CD8-positive, alpha-beta memory T cell (primary cell): ENCODE measurements at regions not wholly inside any gene's neighbourhood (a gene's known extent, or its start where the extent isn't known, plus 50 kb on each side); places are given as distances from the start of the nearest gene placed in this dataset.

ENCODE experiments used
- CTCF ChIA-PET: fragments of 350-600 bp; sonication (Branson Sonifier 250); formaldehyde crosslinking; loops from one replicate; lab custom pipeline; 2021; ENCODE audit warnings: antibody characterized with exemption; lab: Charles Lee
- POLR2A ChIA-PET: fragments of 350-600 bp; sonication (Branson Sonifier 250); formaldehyde crosslinking; loops from one replicate; lab custom pipeline; 2021; ENCODE audit warnings: antibody characterized with exemption; lab: Charles Lee
- DNase-seq, 5 donors: peaks; one replicate each; pipeline versions ENCODE4 v3.0.0 to v3.0.0-alpha.2; 2020 to 2022; ENCODE audit warnings: mixed read lengths in 1 of 5
- H3K27ac ChIP-seq: one replicate; pipeline ENCODE4 v1.7.0; 2013; ENCODE audit warnings: low read depth, mild to moderate bottlenecking, low read length, moderate library complexity
- H3K27me3 ChIP-seq: 2 replicates; pipeline ENCODE4 v1.7.0; 2013; ENCODE audit warnings: low read length, mild to moderate bottlenecking; ENCODE audit not compliant: insufficient read depth, poor library complexity, severe bottlenecking
- H3K36me3 ChIP-seq: 2 replicates; pipeline ENCODE4 v1.7.0; 2013; ENCODE audit warnings: mild to moderate bottlenecking, low read length, moderate library complexity; ENCODE audit not compliant: insufficient read depth
- H3K4me1 ChIP-seq: 2 replicates; pipeline ENCODE4 v1.7.0; 2013; ENCODE audit warnings: mild to moderate bottlenecking, low read length, moderate library complexity; ENCODE audit not compliant: insufficient read depth
- H3K4me3 ChIP-seq: 2 replicates; pipeline ENCODE4 v1.7.0; 2013; ENCODE audit warnings: mild to moderate bottlenecking, low read length
- H3K9me3 ChIP-seq: 2 replicates; pipeline ENCODE4 v1.7.0; 2013; ENCODE audit warnings: mild to moderate bottlenecking, low read length
- H3K27ac Mint-ChIP-seq, 8 donors: one replicate each; pipeline ENCODE4 v1.8.0; 2020 to 2021; ENCODE audit warnings: mixed read lengths in 8 of 8, mild to moderate bottlenecking in 6 of 8, inconsistent platforms in 3 of 8, moderate library complexity in 3 of 8
- H3K27me3 Mint-ChIP-seq, 2 donors: one replicate each; pipeline ENCODE4 v1.8.0; 2020 to 2021; ENCODE audit warnings: mixed read lengths in 2 of 2, mild to moderate bottlenecking in 1 of 2, moderate library complexity in 1 of 2
- H3K36me3 Mint-ChIP-seq, 3 donors: one replicate each; pipeline ENCODE4 v1.8.0; 2020 to 2021; ENCODE audit warnings: mixed read lengths in 3 of 3, inconsistent platforms in 1 of 3, mild to moderate bottlenecking in 1 of 3
- H3K4me1 Mint-ChIP-seq, 3 donors: one replicate each; pipeline ENCODE4 v1.8.0; 2020 to 2021; ENCODE audit warnings: mixed read lengths in 3 of 3, inconsistent platforms in 1 of 3, mild to moderate bottlenecking in 1 of 3
- H3K4me3 Mint-ChIP-seq, 7 donors: one replicate each; pipeline ENCODE4 v1.8.0; 2020 to 2021; ENCODE audit warnings: mixed read lengths in 7 of 7, mild to moderate bottlenecking in 6 of 7, moderate library complexity in 4 of 7, inconsistent platforms in 2 of 7
- H3K9me3 Mint-ChIP-seq, 5 donors: one replicate each; pipeline ENCODE4 v1.8.0; 2020 to 2022; ENCODE audit warnings: mixed read lengths in 5 of 5, mild to moderate bottlenecking in 3 of 5, moderate library complexity in 2 of 5, inconsistent platforms in 1 of 5

DNA sequence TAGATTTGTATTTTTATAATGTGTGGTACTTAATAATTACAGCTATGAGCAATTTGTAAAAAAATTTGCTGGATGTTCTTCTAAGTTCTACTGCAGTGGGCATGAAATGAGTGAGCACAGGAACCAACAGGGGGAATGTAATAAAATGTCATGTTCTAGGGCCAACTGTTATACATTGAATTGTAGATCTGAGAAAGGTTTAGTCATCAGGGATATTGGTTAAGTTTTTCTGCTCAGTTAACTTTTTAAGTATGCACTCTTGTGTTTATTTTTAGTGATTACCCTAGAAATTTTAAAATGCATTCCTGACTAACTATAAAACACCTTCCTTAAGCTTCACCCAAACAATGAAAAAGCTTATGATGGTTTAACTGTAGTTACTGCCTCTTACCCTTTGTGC lies 101.8 kb downstream of the CAND1 start:
- no peaks in the 10 kb centered on the region for H3K9me3 ChIP-seq
- peaks cover 0 to 4% (median 3%) of the 10 kb centered on the region in 5 donors for H3K9me3 Mint-ChIP-seq
- POLR2A ChIA-PET: no interaction called here
- H3K27ac Mint-ChIP-seq: no peak overlapping the region
- no peak for DNase-seq
- no peaks in the 10 kb centered on the region for H3K36me3 ChIP-seq
- peaks cover 0 to 18% (median 0%) of the 10 kb centered on the region in 3 donors for H3K36me3 Mint-ChIP-seq
- H3K27ac ChIP-seq: no peak overlapping the region
- H3K27me3 Mint-ChIP-seq: no peaks in the 10 kb centered on the region
- CTCF ChIA-PET: interaction anchor here (0.7 kb wide), 1 partner anchor 15 kb away, joined by 3 read pairs; no protein-coding TSS in a partner anchor
- H3K4me3 Mint-ChIP-seq: no peak overlapping the region
- no peak overlapping the region for H3K4me3 ChIP-seq
- no peaks in the 10 kb centered on the region for H3K27me3 ChIP-seq
- H3K4me1 ChIP-seq: no peaks in the 10 kb centered on the region
- no peaks in the 10 kb centered on the region for H3K4me1 Mint-ChIP-seq

DNA sequence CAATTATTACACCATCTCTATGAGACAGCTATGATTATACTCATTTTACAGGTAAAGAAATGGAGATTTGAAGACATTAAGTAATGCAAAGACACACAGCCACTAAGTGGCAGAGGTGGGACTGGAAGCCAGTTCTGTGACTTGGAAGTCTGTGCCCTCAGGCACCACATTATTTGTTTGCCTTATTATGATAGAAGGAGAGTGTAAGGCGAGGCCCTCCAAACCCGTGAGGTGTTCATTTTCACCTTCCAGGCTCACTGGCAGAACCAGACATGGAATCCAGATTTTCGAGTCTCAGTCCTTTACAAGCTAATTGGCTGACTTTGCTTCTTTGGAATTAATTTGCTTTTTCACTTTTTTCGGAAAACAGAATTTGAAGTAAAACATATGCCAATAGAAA lies 107.9 kb downstream of the CAND1 start:
- no peaks in the 10 kb centered on the region for H3K36me3 ChIP-seq
- DNase-seq: no peak
- peaks cover 0 to 2% (median 0%) of the 10 kb centered on the region in 3 donors for H3K4me1 Mint-ChIP-seq
- H3K4me3 ChIP-seq: no peak overlapping the region
- H3K4me3 Mint-ChIP-seq: no peak overlapping the region
- no peak overlapping the region for H3K27ac ChIP-seq
- H3K27ac Mint-ChIP-seq: no peak overlapping the region
- H3K36me3 Mint-ChIP-seq: peaks cover 0 to 26% (median 0%) of the 10 kb centered on the region in 3 donors
- no peaks in the 10 kb centered on the region for H3K27me3 ChIP-seq
- peaks cover 0 to 9% (median 3%) of the 10 kb centered on the region in 5 donors for H3K9me3 Mint-ChIP-seq
- ChIA-PET POLR2A (no interaction called here), CTCF (no interaction called here)
- H3K4me1 ChIP-seq: no peaks in the 10 kb centered on the region
- H3K27me3 Mint-ChIP-seq: peaks cover 3 to 10% of the 10 kb centered on the region in 2 donors
- H3K9me3 ChIP-seq: no peaks in the 10 kb centered on the region

DNA sequence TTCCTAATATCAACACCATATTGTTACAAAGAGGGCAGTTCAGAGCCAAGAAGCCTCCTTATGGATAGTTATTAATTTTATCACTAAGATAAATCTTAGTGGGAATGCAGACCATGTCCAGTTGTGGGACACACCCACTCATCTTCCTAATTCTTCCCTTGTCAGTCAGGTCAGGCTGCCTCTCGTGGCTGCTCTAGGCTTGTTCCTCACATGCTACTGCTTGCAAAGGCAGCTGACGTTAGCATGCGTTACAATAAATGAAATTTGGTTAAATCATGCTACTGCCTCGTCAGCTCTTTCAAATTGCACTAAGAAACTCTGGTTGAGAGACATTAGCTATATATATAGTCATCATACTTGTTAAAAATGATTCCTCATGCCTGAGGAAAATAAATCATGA lies 108.4 kb downstream of the CAND1 start:
- H3K36me3 Mint-ChIP-seq: peaks cover 0 to 21% (median 0%) of the 10 kb centered on the region in 3 donors
- CTCF ChIA-PET: interaction anchor here (1.1 kb wide), 1 partner anchor 21 kb away, joined by 4 read pairs; no protein-coding TSS in a partner anchor
- no peaks in the 10 kb centered on the region for H3K36me3 ChIP-seq
- no peak overlapping the region for H3K27ac ChIP-seq
- no peaks in the 10 kb centered on the region for H3K27me3 ChIP-seq
- peaks cover 3 to 10% of the 10 kb centered on the region in 2 donors for H3K27me3 Mint-ChIP-seq
- H3K4me1 ChIP-seq: no peaks in the 10 kb centered on the region
- H3K4me3 ChIP-seq: no peak overlapping the region
- no peak overlapping the region for H3K4me3 Mint-ChIP-seq
- peaks cover 0 to 7% (median 0%) of the 10 kb centered on the region in 3 donors for H3K4me1 Mint-ChIP-seq
- POLR2A ChIA-PET: no interaction called here
- DNase-seq: no peak
- H3K9me3 ChIP-seq: no peaks in the 10 kb centered on the region
- H3K9me3 Mint-ChIP-seq: peaks cover 0 to 8% (median 0%) of the 10 kb centered on the region in 5 donors
- peak overlapping the region in 1 of 8 donors; percentile 54 for H3K27ac Mint-ChIP-seq

DNA sequence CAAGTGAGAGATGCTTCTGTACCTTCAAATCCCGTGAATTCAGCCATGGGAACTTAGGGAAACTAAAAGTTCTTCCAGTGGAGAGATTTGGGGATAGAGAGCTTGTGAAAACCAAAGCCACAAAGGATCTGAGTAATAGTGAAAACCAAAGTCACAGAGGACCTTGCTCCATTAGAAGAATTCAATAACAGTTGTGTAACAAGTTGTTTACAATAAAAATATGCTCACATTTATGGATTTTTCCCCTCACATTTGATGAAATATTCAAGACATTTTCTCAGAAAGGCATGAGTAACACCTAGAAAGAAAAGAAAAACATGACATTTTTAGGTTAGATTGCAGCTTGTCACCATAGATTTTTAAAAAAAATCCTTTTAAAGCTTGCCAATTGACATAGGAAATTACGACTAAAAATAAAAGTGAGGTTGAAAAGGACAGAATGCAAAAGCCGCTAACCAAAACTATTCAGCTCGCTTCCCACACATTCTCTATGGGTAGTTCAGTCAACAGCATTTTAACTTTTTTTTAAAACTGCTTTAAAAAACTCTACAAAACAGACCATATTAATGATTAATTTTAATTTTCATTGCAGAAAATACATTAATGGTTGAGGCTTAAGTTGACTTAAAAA lies 113.2 kb downstream of the CAND1 start:
- POLR2A ChIA-PET: no interaction called here

DNA sequence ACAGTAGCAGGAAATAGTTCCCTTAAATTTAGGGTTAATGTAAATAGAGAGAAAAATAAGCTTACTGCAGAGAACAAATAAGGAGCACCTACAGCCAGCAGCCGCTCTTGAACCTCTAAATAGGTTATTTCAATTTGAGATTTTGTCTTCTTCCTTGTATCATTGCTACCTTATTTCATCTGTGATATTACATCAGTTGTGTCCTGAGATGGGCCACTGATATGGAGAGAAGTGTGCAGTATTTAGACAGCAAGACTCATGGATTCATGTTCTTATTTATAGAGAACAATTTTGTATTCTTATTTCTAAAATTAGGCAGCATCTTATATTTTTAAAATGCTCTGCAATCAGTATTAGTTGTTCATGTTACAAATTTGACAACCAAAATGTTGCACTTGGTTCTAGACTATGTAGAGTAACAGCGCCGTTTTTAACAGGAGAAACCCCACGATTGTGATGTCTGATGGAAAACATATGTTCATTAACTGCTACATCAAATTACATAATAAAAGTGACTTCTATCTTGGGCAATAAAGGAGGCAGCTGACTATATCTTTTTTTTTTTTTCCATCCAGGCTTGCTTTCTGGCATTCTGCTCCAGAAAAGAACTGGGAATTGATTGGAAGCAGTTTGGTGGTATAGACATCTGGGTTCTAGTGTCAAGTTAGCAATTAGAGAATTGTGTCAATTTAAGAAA lies 117.9 kb downstream of the CAND1 start:
- DNase-seq: no peak
- Mint-ChIP-seq H3K27ac (no peak overlapping the region), H3K9me3 (no peaks in the 10 kb centered on the region), H3K36me3 (peaks cover 0 to 3% (median 2%) of the 10 kb centered on the region in 3 donors), H3K4me3 (no peak overlapping the region), H3K27me3 (peaks cover 0 to 4% of the 10 kb centered on the region in 2 donors), H3K4me1 (peaks cover 0 to 5% (median 4%) of the 10 kb centered on the region in 3 donors)
- Histone ChIP-seq H3K36me3 (no peaks in the 10 kb centered on the region), H3K27me3 (no peaks in the 10 kb centered on the region), H3K9me3 (no peaks in the 10 kb centered on the region), H3K4me3 (no peak overlapping the region), H3K4me1 (no peaks in the 10 kb centered on the region), H3K27ac (no peak overlapping the region)
- ChIA-PET CTCF (no interaction called here), POLR2A (no interaction called here)

More for the DNA sequence above, 113.2 kb downstream of the CAND1 start:
- Histone ChIP-seq H3K4me1 (no peaks in the 10 kb centered on the region), H3K9me3 (no peaks in the 10 kb centered on the region), H3K27me3 (no peaks in the 10 kb centered on the region), H3K27ac (no peak overlapping the region), H3K4me3 (no peak overlapping the region), H3K36me3 (no peaks in the 10 kb centered on the region)
- DNase-seq: no peak
- Mint-ChIP-seq H3K27me3 (peaks cover 6 to 10% of the 10 kb centered on the region in 2 donors), H3K27ac (no peak overlapping the region), H3K4me3 (no peak overlapping the region), H3K4me1 (peaks cover 0 to 7% (median 0%) of the 10 kb centered on the region in 3 donors), H3K9me3 (peaks cover 0 to 6% (median 0%) of the 10 kb centered on the region in 5 donors), H3K36me3 (peaks cover 0 to 11% (median 0%) of the 10 kb centered on the region in 3 donors)
- CTCF ChIA-PET: no interaction called here

DNA sequence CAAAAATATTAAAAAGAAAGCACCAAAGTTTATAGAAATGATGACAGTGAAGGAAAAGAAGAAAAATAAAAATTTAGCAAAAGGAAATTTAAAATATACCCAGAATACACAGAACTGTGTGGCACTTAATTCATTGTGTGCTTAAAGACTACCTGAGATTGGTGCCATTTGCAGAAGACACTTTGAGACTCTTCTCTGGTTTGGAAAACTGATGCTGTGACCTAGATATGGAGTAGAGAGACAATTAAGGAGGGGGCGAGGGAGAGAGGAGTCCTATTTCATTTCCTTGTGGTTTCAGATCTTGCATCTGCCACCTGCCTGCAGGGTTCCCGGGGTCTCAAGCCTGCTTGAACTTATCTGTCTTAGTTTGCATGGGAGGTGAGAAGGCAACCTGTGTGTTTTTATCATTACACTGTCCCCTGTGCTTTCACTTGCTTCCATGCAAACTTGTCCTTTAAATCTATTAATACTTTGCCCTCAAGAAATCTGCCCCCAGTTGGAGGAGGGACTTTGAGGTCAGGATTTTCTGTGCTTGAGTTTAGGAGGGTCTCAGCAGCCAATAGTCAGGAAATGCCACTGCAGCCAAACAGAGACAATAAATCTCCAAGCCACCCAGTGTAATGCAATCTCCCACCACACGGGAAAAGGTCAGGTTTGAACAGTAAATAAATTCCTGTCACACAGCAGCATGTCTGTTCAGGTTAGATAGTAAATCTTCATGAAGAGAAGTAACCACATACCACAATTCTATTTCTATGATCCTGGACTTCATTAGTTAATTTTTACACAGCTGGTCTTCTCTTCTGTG lies 119.4 kb downstream of the CAND1 start:
- H3K27ac ChIP-seq: no peak overlapping the region
- H3K36me3 Mint-ChIP-seq: peaks cover 0 to 3% (median 2%) of the 10 kb centered on the region in 3 donors
- peaks cover 0 to 4% (median 0%) of the 10 kb centered on the region in 3 donors for H3K4me1 Mint-ChIP-seq
- POLR2A ChIA-PET: no interaction called here
- DNase-seq: no peak
- no peak overlapping the region for H3K4me3 Mint-ChIP-seq
- no peaks in the 10 kb centered on the region for H3K9me3 Mint-ChIP-seq
- H3K4me1 ChIP-seq: no peaks in the 10 kb centered on the region
- no peak overlapping the region for H3K27ac Mint-ChIP-seq
- H3K27me3 Mint-ChIP-seq: peaks cover 0 to 1% of the 10 kb centered on the region in 2 donors
- H3K36me3 ChIP-seq: no peaks in the 10 kb centered on the region
- H3K4me3 ChIP-seq: no peak overlapping the region
- CTCF ChIA-PET: no interaction called here
- H3K27me3 ChIP-seq: no peaks in the 10 kb centered on the region
- no peaks in the 10 kb centered on the region for H3K9me3 ChIP-seq

DNA sequence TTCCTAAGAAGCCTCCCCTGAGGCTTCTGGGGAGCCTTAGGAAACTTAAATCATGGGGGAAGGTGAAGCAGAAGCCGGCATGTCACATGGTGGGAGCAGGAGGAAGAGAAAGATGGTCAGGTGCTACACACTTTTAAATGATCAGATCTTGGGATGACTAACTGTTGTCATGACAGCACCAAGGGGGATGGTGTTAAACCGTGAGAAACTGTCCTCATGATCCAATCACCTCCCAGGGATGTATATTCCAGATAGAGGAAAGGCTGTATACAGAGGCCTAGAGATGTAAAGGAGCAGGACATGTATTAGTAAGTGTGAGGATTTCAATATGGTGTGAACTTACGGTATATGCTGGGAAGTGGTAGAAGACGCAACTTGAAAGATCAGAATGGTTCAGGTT lies 121.1 kb downstream of the CAND1 start:
- POLR2A ChIA-PET: no interaction called here
- H3K4me3 ChIP-seq: no peak overlapping the region
- no peaks in the 10 kb centered on the region for H3K9me3 ChIP-seq
- Mint-ChIP-seq H3K4me3 (no peak overlapping the region), H3K36me3 (peaks cover 0 to 2% (median 0%) of the 10 kb centered on the region in 3 donors), H3K27ac (no peak overlapping the region), H3K27me3 (peaks cover 0 to 1% of the 10 kb centered on the region in 2 donors), H3K4me1 (peaks cover 0 to 4% (median 0%) of the 10 kb centered on the region in 3 donors), H3K9me3 (no peaks in the 10 kb centered on the region)
- no peak for DNase-seq
- no peaks in the 10 kb centered on the region for H3K27me3 ChIP-seq
- H3K4me1 ChIP-seq: no peaks in the 10 kb centered on the region
- H3K27ac ChIP-seq: no peak overlapping the region
- no peaks in the 10 kb centered on the region for H3K36me3 ChIP-seq
- CTCF ChIA-PET: no interaction called here
